ENCODE measurements at regions not wholly inside any gene's neighbourhood (a gene's known extent, or its start where the extent isn't known, plus 50 kb on each side); places are given as distances from the start of the nearest gene placed in this dataset.

DNA sequence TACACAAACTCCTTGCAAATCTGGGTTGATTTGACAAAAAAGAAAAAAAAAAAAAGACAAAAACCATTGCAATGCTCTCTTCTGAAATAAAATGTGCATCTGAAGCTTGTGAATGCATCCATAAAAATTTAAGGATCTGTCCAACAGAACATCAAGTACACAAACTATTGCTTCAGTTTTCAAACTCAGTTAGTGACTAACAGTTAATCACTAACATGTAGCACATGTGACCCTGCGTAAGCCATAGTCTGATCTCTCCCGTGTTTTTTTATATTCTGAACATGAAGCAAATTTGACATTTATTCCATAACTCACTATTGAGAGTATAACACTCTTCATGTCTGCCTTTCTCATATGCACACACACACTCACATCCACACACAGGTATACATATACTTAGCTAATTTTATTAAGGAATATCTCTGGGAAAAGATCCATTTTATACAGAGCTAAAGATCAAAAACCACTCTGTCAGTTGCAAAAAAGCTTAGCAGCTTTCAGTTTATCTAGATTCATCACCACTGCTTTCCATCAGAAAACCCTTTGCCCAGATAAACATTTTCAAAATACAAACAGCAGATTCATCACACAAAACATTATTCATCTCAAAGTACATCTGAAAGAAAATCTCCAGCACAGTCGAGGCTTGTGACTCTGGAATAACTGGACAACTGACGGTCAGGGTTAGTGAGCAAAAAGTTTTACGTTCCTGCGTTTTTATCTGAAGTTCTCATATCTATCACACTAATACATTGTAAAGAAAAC lies 1000.4 kb upstream of the ACVR2A start:
- DNase-seq = no peak
- intact Hi-C loops (cut with DNase I) = no loop called here
- Histone ChIP-seq H3K36me3 (no peaks in the 10 kb centered on the region), H3K4me1 (ENCODE audit: insufficient read depth) (no peaks in the 10 kb centered on the region), H3K4me3 (no peak overlapping the region), H3K27me3 (no peaks in the 10 kb centered on the region), H3K27ac (no peak overlapping the region), H3K9me3 (no peaks in the 10 kb centered on the region)
- 70 to 77% (median 70%) methylated on average over 6 of the region's 6 CpGs for WGBS, 3 donors
- no peak for TF ChIP-seq EP300 (IDR thresholded peaks at IDR 0.05)
- no peak for TF ChIP-seq POLR2A (IDR thresholded peaks at IDR 0.05)
- TF ChIP-seq, protein P1, sequence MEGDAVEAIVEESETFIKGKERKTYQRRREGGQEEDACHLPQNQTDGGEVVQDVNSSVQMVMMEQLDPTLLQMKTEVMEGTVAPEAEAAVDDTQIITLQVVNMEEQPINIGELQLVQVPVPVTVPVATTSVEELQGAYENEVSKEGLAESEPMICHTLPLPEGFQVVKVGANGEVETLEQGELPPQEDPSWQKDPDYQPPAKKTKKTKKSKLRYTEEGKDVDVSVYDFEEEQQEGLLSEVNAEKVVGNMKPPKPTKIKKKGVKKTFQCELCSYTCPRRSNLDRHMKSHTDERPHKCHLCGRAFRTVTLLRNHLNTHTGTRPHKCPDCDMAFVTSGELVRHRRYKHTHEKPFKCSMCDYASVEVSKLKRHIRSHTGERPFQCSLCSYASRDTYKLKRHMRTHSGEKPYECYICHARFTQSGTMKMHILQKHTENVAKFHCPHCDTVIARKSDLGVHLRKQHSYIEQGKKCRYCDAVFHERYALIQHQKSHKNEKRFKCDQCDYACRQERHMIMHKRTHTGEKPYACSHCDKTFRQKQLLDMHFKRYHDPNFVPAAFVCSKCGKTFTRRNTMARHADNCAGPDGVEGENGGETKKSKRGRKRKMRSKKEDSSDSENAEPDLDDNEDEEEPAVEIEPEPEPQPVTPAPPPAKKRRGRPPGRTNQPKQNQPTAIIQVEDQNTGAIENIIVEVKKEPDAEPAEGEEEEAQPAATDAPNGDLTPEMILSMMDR (IDR thresholded peaks at IDR 0.05) = no peak

DNA sequence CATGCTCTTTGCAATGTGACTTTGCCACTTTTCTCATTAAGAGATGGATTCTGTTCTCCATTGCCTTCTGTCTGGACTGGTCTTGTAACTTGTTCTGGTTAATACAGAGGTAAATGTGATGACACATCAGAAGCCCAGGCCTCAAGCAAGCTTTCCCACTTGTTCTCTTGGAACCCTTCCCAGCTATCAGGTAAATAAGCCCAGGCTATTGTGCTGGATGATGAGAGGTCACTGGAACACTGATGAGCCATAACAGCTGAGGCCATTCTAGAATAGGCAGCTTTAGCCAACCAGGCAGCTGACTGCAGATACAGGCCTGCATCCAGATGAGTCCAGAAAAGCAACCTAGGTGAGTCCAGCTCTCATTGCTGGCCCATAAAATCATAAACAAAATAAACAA lies 1007.0 kb upstream of the ACVR2A start:
- Histone ChIP-seq H3K9me3 (no peaks in the 10 kb centered on the region), H3K27me3 (no peaks in the 10 kb centered on the region), H3K27ac (no peak overlapping the region), H3K4me3 (no peak overlapping the region), H3K36me3 (no peaks in the 10 kb centered on the region), H3K4me1 (ENCODE audit: insufficient read depth) (no peaks in the 10 kb centered on the region)
- intact Hi-C loops (cut with DNase I) = no loop called here
- DNase-seq = no peak
- no peak for TF ChIP-seq EP300 (IDR thresholded peaks at IDR 0.05)
- TF ChIP-seq, protein P1 (IDR thresholded peaks at IDR 0.05) = no peak
- no peak for TF ChIP-seq POLR2A (IDR thresholded peaks at IDR 0.05)

DNA sequence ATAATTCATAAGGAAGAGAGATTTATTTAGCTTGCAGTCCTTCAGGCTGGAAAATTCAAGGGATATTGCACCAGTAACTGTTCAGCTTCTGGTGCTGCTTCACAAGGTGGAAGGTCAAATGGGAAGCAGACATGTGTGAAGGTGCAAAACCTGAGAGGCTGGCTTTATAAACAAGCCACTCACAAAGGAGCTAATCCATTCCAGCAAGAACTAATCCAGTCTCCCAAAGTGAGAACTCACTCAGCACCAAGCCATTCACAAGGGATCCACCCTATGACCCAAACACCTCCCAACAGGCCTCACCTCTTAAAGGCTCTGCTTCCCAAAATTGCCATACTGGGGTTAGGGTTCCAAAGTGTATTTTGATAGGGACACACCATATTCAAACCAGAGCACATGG lies 1018.4 kb upstream of the ACVR2A start:
- TF ChIP-seq, protein P1 (IDR thresholded peaks at IDR 0.05) = no peak
- no peak for TF ChIP-seq EP300 (IDR thresholded peaks at IDR 0.05)
- no peak for TF ChIP-seq POLR2A (IDR thresholded peaks at IDR 0.05)
- no peaks in the 10 kb centered on the region for H3K36me3 ChIP-seq
- intact Hi-C loops (cut with DNase I) = no loop called here
- H3K4me1 ChIP-seq (ENCODE audit: insufficient read depth) = no peaks in the 10 kb centered on the region
- H3K27me3 ChIP-seq = no peaks in the 10 kb centered on the region
- DNase-seq = no peak
- H3K9me3 ChIP-seq = no peaks in the 10 kb centered on the region
- H3K4me3 ChIP-seq = no peak overlapping the region
- no peak overlapping the region for H3K27ac ChIP-seq

DNA sequence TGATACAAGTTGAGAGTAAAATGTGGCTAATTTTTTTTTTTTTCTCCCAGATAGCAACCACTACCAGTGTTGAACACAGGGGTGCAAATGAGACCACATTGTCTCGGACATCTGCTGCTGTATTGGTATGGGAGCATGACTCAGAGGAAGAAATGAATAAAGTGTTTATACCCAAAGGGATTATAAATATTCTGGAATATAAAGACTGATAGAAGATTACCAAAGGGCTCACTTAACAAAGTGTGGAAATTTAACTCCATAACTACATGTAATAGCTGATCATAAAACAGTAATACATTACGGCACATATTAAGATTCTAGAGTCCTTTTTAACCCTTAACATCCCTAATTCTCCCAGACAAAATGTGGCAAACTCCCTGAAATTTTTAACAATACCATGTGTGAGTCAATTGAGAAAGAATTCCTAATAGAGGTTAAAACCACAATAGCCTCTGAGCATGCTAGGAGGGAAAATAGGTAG lies 1023.0 kb upstream of the ACVR2A start:
- Histone ChIP-seq H3K4me3 (no peak overlapping the region), H3K27me3 (no peaks in the 10 kb centered on the region), H3K36me3 (no peaks in the 10 kb centered on the region), H3K9me3 (no peaks in the 10 kb centered on the region), H3K4me1 (ENCODE audit: insufficient read depth) (no peaks in the 10 kb centered on the region), H3K27ac (no peak overlapping the region)
- WGBS, 3 donors = 18 to 32% (median 28%) methylated on average over 2 of the region's 2 CpGs
- intact Hi-C loops (cut with DNase I) = no loop called here
- no peak for DNase-seq
- no peak for TF ChIP-seq POLR2A (IDR thresholded peaks at IDR 0.05)
- TF ChIP-seq EP300 (IDR thresholded peaks at IDR 0.05) = no peak
- TF ChIP-seq, protein P1 (IDR thresholded peaks at IDR 0.05) = no peak
